ELF-1 (cell line): ENCODE measurements at regions not wholly inside any gene's neighbourhood (a gene's known extent, or its start where the extent isn't known, plus 50 kb on each side); places are given as distances from the start of the nearest gene placed in this dataset.
A peak's percentile ranks its signal among the peaks of the same experiment; 100 is the strongest.
"Not testable (repeated sequence)": the region's sequence is repeated elsewhere in the genome, so short reads cannot be mapped to it uniquely, and the experiment has no call there.

Source experiments
- DNase-seq: peaks from one replicate; pipeline ENCODE4 v3.0.0-alpha.2; 2016; ENCODE audit warnings: low read depth, low spot score

DNA sequence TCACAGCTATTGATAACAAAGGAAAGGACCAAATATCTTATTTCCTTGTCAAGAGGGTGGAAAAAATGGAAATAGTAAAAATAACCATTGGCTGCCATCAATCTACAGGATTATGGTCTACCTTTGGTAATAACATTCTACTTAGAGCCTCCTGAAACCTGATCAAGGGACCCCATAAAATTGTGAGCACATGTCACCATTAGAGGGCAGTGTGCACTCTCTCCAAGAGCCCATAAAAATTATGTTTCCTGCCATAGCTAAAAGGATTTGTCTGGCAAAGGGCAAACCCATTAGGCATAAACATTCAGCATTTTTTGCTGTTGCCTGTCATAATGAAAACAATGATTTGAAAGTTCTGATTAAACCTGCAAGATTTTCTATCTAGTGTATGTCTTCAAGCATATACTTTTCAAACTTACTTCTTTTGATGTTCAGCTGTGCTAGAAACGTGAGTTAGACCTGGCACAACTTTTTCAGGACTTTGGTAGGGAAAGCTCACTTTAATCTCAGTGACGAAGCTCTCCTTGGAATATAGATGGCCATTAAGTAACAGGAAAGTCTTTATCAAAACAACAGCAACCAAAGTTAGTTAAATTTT is 120.7 kb upstream of the ZFP64 start:
- DNase-seq: peak; percentile 28

DNA sequence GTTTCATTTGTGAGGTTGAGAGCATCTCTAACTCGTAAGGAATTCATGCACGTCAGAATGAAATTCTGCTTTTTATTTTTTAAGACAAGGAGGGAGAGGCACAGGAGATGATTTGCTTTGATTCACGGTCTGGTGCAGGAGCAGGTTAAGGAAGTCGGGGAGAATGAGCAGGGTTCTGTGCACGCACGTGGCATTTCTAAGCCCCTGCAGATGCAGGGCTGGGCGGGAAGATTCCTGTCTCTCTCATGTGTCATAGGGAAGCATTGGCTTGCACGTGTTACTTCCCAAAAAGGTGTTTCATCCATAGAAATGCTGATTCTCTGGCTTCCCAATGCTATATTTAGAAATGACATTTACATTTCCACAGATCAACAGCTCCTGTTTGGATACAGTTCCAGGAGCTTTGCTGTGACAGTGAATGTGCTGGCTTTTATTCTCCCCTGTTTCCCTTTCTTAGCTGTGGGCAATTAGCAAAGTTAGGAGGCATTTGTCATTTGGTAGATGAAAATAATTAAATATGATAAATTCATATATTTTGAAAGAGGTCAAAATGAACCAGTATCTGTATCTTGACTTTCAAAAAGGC is 119.7 kb upstream of the ZFP64 start:
- no peak for DNase-seq

DNA sequence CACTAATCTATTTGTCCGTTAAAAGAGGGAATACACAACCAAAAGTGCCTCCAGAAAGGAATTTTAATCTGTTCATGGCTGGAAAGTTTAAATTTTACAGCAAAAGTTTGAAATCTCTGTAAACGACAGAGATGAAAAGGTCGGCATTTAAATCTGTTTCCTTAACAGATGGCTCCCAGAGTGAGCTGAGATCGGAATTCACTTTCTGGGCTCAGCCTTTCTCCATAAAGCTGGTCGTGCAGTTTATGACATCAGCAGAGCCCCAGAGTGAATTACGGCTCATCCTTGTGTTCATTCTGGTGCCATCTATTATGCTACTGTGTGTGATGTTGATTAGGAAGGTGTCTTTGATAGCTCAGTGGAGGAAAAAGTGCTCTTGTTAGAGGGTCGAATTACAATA is 117.6 kb upstream of the ZFP64 start:
- no peak for DNase-seq

DNA sequence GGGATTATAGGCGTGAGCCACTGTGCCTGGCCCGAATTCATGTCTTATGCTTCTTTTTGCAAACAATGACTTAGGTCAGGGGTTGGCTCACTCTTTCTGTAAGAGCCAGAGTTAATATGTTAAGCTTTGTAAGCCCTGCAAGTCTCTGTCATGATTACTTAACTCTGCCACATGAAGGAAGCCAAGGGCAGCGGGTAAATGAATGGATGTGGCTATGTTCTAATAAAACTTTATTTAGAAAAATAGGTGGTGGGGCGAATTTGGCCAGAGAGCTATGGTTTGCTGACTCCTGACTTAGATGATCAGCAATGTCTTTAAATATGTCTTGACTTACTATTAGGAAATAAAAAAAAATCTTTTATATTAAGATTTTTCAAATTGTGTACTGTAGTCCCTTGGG is 114.9 kb upstream of the ZFP64 start:
- no peak for DNase-seq

DNA sequence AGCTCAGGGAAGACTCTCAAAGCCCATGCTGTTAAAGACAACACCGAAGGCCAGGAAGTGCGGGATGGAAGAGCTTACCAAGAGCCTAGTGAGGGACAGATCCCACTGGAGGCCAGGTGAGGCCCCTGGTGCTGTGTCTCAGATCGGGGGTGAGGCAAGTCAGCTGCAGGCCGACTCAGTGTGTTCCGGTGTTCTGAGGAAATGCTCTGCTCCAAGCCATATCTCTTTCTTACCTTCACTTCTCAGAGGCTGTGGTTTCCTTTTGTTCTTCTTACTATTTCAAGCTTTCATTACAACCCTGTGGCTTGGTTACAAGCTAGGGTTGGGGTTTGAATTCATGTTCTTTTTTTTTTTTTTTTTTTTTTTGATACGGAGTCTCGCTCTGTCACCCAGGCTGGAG is 114.3 kb upstream of the ZFP64 start:
- no peak for DNase-seq

DNA sequence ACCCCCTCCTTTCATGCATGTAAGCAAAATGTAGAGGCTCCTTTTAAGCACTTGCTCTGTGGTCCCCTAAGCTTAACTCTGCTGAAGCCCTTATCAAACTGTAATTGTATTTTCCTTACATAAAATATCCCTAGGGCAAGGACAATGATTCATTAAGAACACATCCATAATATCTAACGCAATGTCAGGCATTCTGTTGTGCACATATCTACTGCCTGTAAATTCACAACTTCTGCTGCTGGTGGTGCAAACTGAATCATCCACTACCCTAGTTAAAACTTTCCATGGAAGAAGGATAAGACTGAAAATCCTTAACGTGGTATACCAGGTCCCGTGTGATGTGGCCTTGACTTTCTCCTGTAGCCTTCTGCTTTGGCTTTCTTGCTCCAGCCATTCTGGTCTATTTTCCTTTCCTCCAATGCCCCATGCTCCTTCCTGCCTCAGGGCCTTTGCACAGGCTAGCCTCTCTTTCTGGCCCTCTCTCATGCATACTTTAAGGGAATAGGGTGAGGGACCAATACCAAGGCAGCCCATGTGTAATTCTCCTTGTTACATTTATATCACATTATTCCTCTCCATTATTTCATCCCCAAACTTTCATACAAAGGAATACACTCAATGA is 113.6 kb upstream of the ZFP64 start:
- DNase-seq: no peak

DNA sequence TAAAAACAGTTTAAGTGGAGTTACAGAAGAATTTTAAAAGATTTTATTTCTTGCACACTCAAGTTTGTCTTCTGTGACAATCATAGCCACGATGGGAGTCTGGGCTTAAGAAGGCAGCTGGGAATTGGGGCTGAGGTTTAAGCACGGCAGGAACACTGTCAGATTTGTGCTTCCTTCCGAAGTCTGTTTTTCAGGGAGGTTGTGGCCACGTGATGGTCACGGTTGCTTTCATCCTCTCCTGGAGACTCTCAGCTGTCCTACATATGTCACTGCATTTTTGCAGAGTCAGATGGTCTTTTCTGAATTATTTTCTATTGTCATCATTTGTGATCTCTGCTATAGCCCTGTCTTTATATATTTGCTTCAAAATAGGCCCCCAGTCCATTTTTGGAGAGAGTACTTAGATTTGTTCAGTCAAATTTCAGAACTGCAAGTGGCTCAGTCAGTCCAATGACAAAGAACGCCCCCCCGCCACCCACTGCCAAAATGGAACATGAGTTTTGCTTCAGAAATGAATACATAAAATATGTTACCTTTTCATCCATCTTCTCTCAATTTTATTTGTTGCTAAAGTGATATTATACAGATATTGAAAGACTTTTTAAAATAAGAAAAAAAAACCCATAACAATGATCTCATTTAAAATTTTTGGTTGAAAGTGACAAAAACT is 111.8 kb upstream of the ZFP64 start:
- DNase-seq: no peak

DNA sequence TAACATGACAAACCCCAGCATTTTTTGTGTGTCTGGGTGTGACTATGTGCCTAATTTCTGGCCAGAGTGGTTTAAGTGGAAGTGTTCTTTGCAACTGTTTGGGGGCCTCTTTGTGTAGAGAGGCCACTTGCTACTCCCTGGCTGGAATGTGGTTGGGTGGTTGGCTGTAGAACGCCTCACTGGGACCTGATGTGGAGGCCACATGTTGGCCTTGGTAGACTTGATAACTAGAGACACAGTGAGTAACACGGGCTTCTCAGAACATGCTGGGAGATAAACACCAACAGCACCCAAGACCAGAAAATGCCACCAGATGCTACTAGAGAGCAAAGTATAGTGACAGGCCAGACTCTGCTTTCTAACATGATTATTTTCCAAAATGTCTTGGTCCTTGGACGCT is 111.2 kb upstream of the ZFP64 start:
- DNase-seq: no peak

DNA sequence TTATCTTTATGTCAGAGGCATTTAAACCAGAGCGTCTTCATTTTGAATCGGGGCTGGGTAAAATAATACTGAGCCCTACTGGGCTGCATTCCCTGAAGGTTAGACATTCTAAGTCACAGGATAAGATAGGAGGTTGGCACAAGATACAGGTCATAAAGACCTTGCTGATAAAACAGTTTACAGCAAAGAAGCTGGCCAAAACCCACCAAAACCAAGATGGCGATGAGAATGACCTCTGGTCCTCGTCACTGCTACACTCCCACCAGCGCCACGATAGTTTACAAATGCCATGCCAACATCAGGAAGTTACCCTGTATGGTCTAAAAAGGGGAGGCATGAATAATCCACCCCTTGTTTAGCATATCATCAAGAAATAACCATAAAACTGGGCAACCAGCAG is 110.5 kb upstream of the ZFP64 start:
- not testable (repeated sequence) for DNase-seq

DNA sequence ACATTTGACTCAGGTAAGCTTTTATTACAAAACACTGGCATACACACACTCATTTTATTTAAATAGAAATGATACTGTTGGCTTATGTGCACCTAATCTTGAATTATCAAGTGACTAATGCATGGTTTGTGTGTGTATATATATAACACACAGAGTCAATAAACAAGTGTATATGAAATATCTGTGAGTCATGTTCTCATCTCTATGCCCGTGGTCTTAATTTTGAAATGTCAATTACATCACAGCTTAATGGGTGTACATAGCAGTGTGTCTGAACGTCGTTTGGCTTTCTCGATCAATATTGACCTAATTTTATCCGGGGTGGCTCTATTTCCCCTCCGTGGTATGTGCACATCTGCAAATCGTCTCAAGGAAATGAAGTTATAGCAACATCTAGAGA is 104.0 kb upstream of the ZFP64 start:
- no peak for DNase-seq

DNA sequence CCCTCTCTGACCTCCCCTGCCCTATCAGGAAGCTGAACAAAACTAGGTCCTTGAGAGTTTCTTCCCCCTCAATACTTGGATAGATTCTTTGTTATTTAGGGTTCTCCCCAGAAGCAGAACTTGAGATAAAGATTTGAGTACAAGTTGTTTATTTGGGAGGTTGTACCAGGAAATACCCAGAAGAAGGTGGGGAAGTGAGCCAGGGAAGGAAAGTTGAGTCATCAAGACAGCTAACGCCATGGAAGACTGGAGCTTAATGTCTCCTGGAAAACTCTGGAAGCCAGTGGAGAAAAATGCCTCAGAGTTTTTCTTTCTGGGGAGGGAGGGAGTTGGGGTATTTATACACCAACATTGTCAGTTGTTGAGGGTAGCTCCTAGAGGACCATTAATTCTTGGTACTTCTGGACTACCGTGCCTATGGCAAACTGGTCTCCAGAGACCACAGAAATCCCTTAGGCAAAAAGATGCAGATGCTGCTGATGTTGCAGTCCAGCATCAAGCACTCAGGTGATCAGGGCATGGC is 102.6 kb upstream of the ZFP64 start:
- DNase-seq: no peak

DNA sequence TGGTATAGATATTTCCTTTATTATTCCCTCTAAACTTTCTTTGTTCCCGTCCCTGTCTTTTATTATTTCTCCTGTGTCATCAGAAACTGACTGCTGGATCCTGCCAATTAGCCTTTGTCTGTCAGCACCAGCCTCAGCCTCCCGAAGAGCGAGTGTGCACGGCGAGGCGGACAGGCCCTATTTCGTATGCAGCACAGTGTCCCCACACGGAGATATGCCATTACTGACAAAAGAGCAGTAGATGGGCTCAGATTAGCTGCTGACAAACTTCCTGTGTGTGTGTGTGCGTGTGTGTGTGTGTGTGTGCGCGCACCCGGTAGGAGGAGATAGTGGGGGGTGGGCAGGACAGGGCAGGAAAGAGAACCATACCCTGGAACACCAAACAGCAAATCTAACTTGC is 99.5 kb upstream of the ZFP64 start:
- no peak for DNase-seq

DNA sequence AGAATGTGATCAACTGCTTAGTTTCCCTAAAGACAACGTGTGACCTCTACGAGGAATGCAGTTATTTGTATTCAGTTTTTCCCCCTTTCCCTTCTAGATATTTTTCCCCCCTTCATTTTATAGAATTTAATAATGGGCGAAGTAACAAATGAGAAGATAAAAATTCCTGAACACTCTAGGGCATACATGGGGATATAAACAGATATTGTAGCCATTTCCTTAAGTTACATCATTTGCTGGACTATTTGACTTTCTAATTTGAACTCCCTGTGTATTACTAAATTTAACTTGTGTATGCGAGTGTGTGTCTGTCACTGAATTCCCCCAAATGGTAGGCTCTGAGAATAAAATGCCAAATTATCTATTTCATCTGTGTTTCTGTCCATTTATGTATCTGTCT is 99.0 kb upstream of the ZFP64 start:
- DNase-seq: no peak

DNA sequence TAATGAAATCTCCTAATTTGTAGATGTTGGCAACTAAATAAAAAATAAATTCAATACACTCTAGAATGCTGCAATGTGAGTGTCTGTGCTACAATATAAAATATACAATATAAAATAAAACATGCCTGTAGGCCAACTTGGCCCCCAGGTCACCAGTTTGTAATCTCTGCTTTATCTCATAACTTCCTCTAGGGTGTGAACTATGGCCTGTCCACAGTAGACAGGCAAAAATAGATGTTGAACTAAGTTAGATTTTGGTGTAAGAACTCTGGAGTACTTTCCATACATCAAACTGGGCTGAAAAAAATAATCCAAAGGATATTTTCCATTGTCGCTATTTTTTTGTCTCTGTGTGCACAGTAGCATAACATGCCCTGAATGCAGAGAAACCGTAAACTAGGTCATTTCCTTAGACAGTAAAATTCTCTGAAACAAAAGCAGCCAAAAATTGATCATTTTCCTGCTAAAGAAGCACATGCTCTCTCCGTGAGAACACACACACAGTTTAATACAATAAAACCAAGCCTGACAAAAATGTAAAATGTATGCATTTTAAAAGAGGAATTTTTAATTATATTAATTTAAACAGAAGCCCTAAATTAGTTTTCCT is 98.5 kb upstream of the ZFP64 start:
- DNase-seq: no peak

DNA sequence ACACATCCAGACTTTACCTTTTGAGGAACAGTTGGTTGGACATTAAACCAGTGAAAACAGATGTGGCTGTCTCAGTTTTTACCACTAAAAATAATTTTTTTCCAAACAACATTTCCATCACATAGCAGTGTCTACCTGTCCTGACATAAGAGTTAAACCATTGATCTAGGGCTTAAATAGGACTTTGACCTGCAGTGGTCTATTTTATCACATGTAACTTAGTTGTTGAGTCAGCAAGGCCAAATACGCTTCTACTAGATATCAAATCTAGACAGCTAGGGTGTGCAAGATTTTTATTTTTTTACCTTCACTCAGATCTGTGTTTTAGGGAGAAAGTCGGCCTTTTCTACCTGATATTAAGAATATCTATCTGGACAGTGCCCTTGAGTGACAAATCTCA is 88.8 kb upstream of the ZFP64 start:
- no peak for DNase-seq

DNA sequence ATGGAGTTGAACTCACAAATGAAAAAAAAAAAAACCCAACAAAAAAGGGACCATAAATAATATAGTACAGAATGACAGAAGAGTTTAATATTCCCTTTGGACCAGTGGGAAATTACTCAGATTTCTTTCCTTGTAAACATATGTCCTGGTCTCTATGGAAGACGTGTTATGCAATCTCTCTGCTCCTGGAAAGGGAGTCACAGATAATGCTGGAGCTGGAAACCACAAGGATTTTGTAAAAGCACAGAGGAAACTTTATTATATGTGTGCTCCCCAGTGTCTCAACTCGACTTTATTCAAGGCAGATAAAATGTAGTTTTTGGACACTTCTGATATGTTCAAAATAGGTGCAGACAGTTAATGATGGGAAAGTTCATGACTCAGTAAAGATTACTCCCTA is 88.1 kb upstream of the ZFP64 start:
- no peak for DNase-seq

DNA sequence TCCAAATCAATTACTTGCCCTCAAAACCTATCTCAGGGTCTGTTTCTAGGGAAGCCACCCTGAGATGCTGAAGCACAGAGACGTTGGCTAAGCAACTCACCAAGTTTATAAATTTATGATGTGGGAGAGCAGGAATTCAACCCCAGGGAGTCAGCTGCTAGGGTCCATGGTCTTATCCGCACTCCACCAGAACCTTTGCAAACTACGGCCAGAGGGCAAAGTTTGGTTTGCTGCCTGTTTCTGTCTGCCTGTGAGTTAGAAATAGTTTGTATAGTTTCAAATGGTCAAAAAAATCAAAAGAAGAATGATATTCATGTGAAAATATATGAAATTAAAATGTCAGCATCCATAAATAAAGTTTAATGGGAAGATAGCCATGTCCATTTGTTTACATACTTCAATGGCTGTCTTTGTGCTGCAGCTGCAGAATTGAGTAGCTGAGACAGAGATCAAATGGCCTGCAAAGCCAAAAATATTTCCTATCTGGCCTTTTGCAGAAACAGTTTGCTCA is 83.7 kb upstream of the ZFP64 start:
- DNase-seq: peak; percentile 6

DNA sequence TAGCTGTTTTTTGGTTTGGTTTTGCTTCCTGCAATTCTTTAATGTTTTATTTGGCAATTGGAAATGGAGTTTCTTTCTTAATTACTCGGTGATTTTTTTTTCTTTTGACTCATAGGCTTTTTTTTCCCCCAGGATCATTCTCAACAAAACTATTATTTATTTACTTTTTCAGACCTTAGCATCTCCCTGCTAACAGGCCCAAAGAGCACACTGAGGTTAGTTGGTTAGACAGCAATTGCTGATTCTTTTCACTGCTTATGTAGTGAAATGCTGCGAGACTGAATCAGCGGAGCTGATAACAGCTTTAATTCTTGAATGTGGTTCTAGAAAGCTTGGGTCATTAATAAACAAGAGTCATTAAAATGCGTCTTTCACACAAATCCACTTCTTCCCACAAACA is 79.1 kb upstream of the ZFP64 start:
- no peak for DNase-seq

DNA sequence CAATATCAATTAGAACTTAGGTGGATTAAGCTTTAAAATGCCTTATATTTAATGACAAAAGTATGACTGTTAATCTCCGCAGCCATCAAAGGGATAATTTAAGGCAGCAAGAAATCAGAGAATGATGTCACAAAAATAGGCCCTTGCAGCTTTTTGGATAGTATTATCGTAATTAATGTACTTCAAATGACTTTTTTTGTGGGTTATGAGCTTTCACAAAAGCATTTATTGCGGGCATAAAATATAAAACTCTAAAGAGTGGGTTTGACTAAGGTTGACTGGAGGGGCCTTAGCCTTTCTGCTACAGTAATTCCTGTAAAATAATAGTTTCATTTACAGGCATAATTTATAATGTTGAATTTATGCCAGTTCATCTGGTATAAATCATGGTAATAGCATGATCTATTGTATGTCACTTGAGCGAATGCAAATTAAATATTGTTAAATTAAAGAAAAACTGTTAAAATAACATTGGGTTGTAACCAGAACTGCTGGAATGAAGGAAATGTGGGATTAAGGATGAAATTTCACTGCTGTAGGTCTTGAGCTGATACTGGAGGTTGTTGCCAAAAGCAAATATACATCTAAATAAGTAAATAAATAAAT is 78.5 kb upstream of the ZFP64 start:
- DNase-seq: no peak

DNA sequence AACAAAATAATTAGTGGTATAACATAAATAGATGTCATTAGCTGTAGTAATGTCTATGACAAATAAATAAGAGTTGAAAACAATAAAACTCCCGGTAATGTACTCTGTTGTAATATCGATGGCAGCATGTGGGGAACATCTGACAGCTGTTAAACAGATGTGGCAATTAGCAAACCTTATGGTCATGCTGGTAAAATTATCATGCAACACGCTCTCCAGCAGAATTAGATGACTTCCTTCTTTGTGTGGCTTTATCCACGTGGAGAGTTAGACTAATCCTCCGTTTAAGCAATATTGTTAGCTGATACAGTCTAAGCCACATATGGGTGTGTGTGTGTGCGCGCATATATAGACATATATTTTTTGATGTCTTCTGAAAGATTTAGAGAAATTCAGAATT is 77.7 kb upstream of the ZFP64 start:
- DNase-seq: no peak

DNA sequence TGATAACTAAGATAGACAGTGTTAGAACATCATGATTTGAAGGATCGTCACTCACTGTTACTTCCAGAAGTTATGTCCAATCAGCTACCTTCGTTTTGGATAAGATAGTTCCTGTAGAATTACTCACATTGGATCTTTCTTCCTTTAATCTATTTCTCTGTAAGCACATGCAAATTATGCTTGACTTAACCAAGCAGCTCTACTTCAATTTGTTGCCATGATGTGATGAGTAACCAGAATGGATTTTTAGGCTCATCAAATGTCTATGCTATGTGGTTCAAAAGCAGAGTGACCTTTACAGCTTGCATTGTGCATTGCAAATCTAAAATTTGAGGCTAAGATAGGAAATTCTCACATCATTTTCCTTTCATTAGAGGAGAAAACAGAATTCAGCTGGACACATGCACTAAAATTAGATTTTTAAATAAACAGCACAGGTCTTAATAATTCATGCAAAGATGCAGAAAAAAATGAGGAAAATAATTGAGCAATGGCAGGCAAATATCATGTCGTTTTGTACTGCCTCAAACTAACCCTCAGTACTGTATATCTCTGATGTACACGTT is 76.7 kb upstream of the ZFP64 start:
- DNase-seq: no peak
